GM12878 (cell line): ENCODE measurements at regions not wholly inside any gene's neighbourhood (a gene's known extent, or its start where the extent isn't known, plus 50 kb on each side); places are given as distances from the start of the nearest gene placed in this dataset.

Experiments used
- ATAC-seq: fragments of 200-7000 bp; cut with Tn5 transposase; 3 replicates; pipeline ENCODE4 v1.9.1; 2020; ENCODE audit warnings: mild to moderate bottlenecking, moderate library complexity
- BruUV-seq: library from RNA; stranded (reverse); fragments of 400-500 nt; replicated peaks from 2 replicates; lab custom pipeline; 2021; lab: Mats Ljungman, UMichigan
- CTCF ChIA-PET: fragments of 300-600 bp; sonication (Branson Sonifier 250); formaldehyde crosslinking; extraction: SDS; loops from one replicate; lab custom pipeline; 2021; ENCODE audit warnings: inconsistent platforms; lab: Yijun Ruan, JAX
- POLR2A ChIA-PET: fragments of 350-600 bp; formaldehyde crosslinking; extraction: SDS; loops from one replicate; lab custom pipeline; 2021; ENCODE audit warnings: inconsistent platforms; lab: Charles Lee
- RAD21 ChIA-PET: fragments of 300-600 bp; sonication (Branson Sonifier 250); formaldehyde crosslinking; loops from one replicate; lab custom pipeline; 2023; ENCODE audit warnings: antibody characterized with exemption; ENCODE audit not compliant: unreplicated experiment; lab: Charles Lee
- SMC1A ChIA-PET: fragments of 300-600 bp; sonication (Branson Sonifier 250); formaldehyde crosslinking; loops from one replicate; lab custom pipeline; 2023; ENCODE audit not compliant: unreplicated experiment, uncharacterized antibody; lab: Charles Lee
- DNase-seq: peaks from one replicate; pipeline ENCODE4 v3.0.0-alpha.2; 2011; ENCODE audit warnings: low read depth, low spot score
- FAIRE-seq: peaks from 3 replicates; lab custom pipeline; 2011; peaks lifted over from hg19 to GRCh38; lab: Jason Lieb, UNC
- H2AFZ ChIP-seq: 2 replicates; pipeline ENCODE4 v1.6.0; 2011; ENCODE audit warnings: low read depth, low read length, control low read depth; ENCODE audit not compliant: control insufficient read depth
- H3K27ac ChIP-seq: 2 replicates; pipeline ENCODE4 v1.5.1; 2011; ENCODE audit warnings: control low read depth; ENCODE audit not compliant: control insufficient read depth, insufficient read depth
- H3K27me3 ChIP-seq, 2 experiments: replicated peaks in 1 of 2; 2 replicates each; pipeline versions ENCODE4 v1.6.0 to v1.6.1; 2011; ENCODE audit warnings: low read length in 1 of 2; ENCODE audit not compliant: control insufficient read depth in 2 of 2, insufficient read depth in 2 of 2
- H3K36me3 ChIP-seq, 2 experiments: 2 replicates each; pipeline ENCODE4 v1.5.1; 2011; ENCODE audit warnings: low read length in 1 of 2; ENCODE audit not compliant: control insufficient read depth in 2 of 2, insufficient read depth in 2 of 2
- H3K4me1 ChIP-seq: 2 replicates; pipeline ENCODE4 v1.6.1; 2011; ENCODE audit warnings: mild to moderate bottlenecking, low read length, moderate library complexity, mixed read lengths; ENCODE audit not compliant: control insufficient read depth, insufficient read depth
- H3K4me2 ChIP-seq: 2 replicates; pipeline ENCODE4 v1.6.0; 2011; ENCODE audit warnings: control low read depth; ENCODE audit not compliant: control insufficient read depth, insufficient read depth
- H3K4me3 ChIP-seq: fragments of 200-600 bp; sonication (generic); 2 replicates; pipeline ENCODE4 v1.5.1; 2016
- H3K79me2 ChIP-seq: 2 replicates; pipeline ENCODE4 v1.6.0; 2011; ENCODE audit warnings: low read length; ENCODE audit not compliant: control insufficient read depth, insufficient read depth
- H3K9ac ChIP-seq: 2 replicates; pipeline ENCODE4 v1.8.0; 2011; ENCODE audit warnings: low read length, control low read depth, mixed read lengths; ENCODE audit not compliant: control insufficient read depth, insufficient read depth
- H3K9me3 ChIP-seq: replicated peaks from 3 replicates; pipeline ENCODE4 v1.5.1; 2011; ENCODE audit warnings: mild to moderate bottlenecking, low read length; ENCODE audit not compliant: control insufficient read depth, insufficient read depth
- H4K20me1 ChIP-seq: 2 replicates; pipeline ENCODE4 v1.6.0; 2011; ENCODE audit not compliant: control insufficient read depth, insufficient read depth
- BMI1 ChIP-seq: fragments of 450-650 bp; IDR thresholded peaks from 2 replicates; pipeline ENCODE4 v1.6.1; 2016; ENCODE audit warnings: mild to moderate bottlenecking, moderate library complexity, borderline replicate concordance
- CHD1 ChIP-seq: IDR thresholded peaks from 2 replicates; pipeline ENCODE4 v1.6.1; 2012; ENCODE audit warnings: low read depth, low read length, improper control_type of control experiment
- HDAC2 ChIP-seq: fragments of 200-600 bp; sonication (generic); IDR thresholded peaks from 2 replicates; pipeline ENCODE4 v1.6.1; 2017
- IKZF1 ChIP-seq: fragments of 450-650 bp; conservative IDR thresholded peaks from 2 replicates; pipeline ENCODE4 v1.6.1; 2017; ENCODE audit warnings: antibody characterized with exemption, mild to moderate bottlenecking
- IRF4 ChIP-seq: IDR thresholded peaks from 2 replicates; pipeline ENCODE4 v1.6.1; 2011; ENCODE audit warnings: low read depth, low read length
- JUNB ChIP-seq: IDR thresholded peaks from 2 replicates; pipeline ENCODE4 v1.6.1; 2016; ENCODE audit warnings: antibody characterized with exemption, mild to moderate bottlenecking
- MEF2A ChIP-seq: IDR thresholded peaks from 2 replicates; pipeline ENCODE4 v1.6.1; 2011; ENCODE audit warnings: low read depth, mild to moderate bottlenecking, low read length, moderate library complexity; ENCODE audit not compliant: insufficient read depth
- NFIC ChIP-seq: IDR thresholded peaks from 2 replicates; pipeline ENCODE4 v1.6.1; 2012; ENCODE audit warnings: low read depth, mild to moderate bottlenecking, inconsistent platforms, low read length, moderate library complexity
- RUNX3 ChIP-seq: IDR thresholded peaks from 2 replicates; pipeline ENCODE4 v1.6.1; 2012; ENCODE audit warnings: low read length, inconsistent platforms
- STAT1 ChIP-seq: fragments of 450-650 bp; conservative IDR thresholded peaks from 2 replicates; pipeline ENCODE4 v1.6.1; 2014; ENCODE audit warnings: antibody characterized with exemption, mild to moderate bottlenecking
- TCF7 ChIP-seq: IDR thresholded peaks from 2 replicates; pipeline ENCODE4 v1.6.1; 2014; ENCODE audit warnings: antibody characterized with exemption, borderline replicate concordance
- WRNIP1 ChIP-seq: IDR thresholded peaks from 2 replicates; pipeline ENCODE4 v1.6.1; 2011; ENCODE audit warnings: low read depth, low read length, improper control_type of control experiment, borderline replicate concordance
- YBX1 ChIP-seq: fragments of 450-650 bp; IDR thresholded peaks from 2 replicates; pipeline ENCODE4 v1.6.1; 2016; ENCODE audit warnings: antibody characterized with exemption
- ZNF207 ChIP-seq: fragments of 450-650 bp; IDR thresholded peaks from 2 replicates; pipeline ENCODE4 v1.6.1; 2014; ENCODE audit warnings: antibody characterized with exemption, mild to moderate bottlenecking, borderline replicate concordance
- ZNF384 ChIP-seq: IDR thresholded peaks from 2 replicates; pipeline ENCODE4 v1.6.1; 2012; ENCODE audit warnings: low read depth, mild to moderate bottlenecking, low read length, improper control_type of control experiment, borderline replicate concordance
- ZSCAN29 ChIP-seq: fragments of 450-650 bp; IDR thresholded peaks from 2 replicates; pipeline ENCODE4 v1.6.1; 2017; ENCODE audit warnings: mild to moderate bottlenecking, moderate library complexity
- WGBS: methylation state at CpG from one replicate; pipeline ENCODE4 v1.1.6; 2016; ENCODE audit warnings: low lambda C conversion rate; ENCODE audit not compliant: insufficient replicate concordance, insufficient coverage; ENCODE audit errors: missing lambda C conversion rate; 5-methylcytosine and 5-hydroxymethylcytosine counted together
- in situ Hi-C: fragments of 300-500 bp; cut with MboI; formaldehyde crosslinking; loops from 9 replicates; pipeline ENCODE4 v1.14.3; 2018; ENCODE audit warnings: mixed read lengths
- intact Hi-C: fragments of 100-400 bp; cut with micrococcal nuclease; formaldehyde crosslinking; loops from one replicate; pipeline ENCODE4 v1.14.2; 2022; ENCODE audit not compliant: unreplicated experiment
- TF ChIP-seq, protein P1 (sequence below): fragments of 450-650 bp; formaldehyde crosslinking; IDR thresholded peaks from 2 replicates; pipeline ENCODE4 v1.4.0; 2022; ENCODE audit warnings: mild to moderate bottlenecking, moderate library complexity
- TF ChIP-seq, protein P2 (sequence below): fragments of 450-650 bp; conservative IDR thresholded peaks from 2 replicates; pipeline ENCODE4 v1.6.1; 2017; ENCODE audit warnings: mild to moderate bottlenecking, moderate library complexity

DNA sequence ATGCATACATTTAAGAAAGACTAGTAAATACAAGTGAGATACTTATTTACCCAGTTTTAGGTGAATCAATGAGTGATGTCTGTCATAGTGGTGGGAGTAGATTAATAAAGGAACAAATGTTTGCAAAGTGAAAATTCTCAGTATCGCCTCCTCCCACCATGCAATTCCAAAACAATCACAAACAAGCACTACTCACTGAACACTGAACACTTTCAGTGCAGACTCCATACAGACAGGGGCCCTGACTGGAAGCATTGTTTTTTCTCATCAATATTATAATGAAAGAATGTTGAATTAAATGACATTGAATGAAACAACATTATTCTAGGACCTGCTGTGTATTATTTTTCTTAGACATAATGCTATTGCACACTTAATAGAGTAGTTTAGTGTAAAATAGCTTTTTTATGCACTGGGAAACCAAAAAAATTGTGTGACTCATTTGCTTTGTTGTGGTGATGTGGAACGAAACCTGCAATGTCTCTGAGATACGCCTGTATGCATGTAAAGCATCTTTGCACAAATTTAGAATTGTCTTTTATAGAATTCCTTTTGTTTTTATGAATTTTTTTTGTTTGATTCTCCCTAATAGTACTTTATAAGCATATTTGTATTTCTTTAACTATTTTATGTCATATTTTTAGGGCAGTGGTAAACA is 317.5 kb downstream of the UTRN start:
- Histone ChIP-seq H3K9me3 (no peaks in the 10 kb centered on the region), H3K4me1 (no peaks in the 10 kb centered on the region), H2AFZ (no peak overlapping the region), H3K36me3 (no peaks in the 10 kb centered on the region), H3K79me2 (no peaks in the 10 kb centered on the region), H3K27ac (no peak overlapping the region), H3K4me2 (no peak overlapping the region), H3K4me3 (no peak overlapping the region), H4K20me1 (no peaks in the 10 kb centered on the region), H3K9ac (no peak overlapping the region), H3K27me3 (no peaks in the 10 kb centered on the region)
- SMC1A ChIA-PET, result interaction anchor here (1.0 kb wide), 1 partner anchor 17 kb away, joined by 3 read pairs; no protein-coding TSS in a partner anchor
- intact Hi-C loops, result no loop called here
- TF ChIP-seq, protein P1, sequence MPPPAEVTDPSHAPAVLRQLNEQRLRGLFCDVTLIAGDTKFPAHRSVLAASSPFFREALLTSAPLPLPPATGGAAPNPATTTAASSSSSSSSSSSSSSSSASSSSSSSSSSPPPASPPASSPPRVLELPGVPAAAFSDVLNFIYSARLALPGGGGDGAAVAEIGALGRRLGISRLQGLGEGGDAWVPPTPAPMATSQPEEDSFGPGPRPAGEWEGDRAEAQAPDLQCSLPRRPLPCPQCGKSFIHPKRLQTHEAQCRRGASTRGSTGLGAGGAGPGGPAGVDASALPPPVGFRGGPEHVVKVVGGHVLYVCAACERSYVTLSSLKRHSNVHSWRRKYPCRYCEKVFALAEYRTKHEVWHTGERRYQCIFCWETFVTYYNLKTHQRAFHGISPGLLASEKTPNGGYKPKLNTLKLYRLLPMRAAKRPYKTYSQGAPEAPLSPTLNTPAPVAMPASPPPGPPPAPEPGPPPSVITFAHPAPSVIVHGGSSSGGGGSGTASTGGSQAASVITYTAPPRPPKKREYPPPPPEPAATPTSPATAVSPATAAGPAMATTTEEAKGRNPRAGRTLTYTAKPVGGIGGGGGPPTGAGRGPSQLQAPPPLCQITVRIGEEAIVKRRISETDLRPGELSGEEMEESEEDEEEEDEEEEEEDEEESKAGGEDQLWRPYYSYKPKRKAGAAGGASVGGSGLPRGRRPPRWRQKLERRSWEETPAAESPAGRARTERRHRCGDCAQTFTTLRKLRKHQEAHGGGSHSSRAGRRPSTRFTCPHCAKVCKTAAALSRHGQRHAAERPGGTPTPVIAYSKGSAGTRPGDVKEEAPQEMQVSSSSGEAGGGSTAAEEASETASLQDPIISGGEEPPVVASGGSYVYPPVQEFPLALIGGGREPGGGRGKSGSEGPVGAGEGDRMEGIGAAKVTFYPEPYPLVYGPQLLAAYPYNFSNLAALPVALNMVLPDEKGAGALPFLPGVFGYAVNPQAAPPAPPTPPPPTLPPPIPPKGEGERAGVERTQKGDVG (CRISPR knock-in tag), result no peak
- TF ChIP-seq WRNIP1, result no peak
- TF ChIP-seq HDAC2, result no peak
- peak; percentile 57 for TF ChIP-seq RUNX3
- TF ChIP-seq TCF7, result peak; percentile 75; the same call in 1 of the 2 replicates
- no peak for TF ChIP-seq BMI1
- no peak for TF ChIP-seq YBX1
- 0 out of 2 replicates have a peak, but pooled peaks have one; percentile 9 for TF ChIP-seq JUNB
- TF ChIP-seq, protein P2, sequence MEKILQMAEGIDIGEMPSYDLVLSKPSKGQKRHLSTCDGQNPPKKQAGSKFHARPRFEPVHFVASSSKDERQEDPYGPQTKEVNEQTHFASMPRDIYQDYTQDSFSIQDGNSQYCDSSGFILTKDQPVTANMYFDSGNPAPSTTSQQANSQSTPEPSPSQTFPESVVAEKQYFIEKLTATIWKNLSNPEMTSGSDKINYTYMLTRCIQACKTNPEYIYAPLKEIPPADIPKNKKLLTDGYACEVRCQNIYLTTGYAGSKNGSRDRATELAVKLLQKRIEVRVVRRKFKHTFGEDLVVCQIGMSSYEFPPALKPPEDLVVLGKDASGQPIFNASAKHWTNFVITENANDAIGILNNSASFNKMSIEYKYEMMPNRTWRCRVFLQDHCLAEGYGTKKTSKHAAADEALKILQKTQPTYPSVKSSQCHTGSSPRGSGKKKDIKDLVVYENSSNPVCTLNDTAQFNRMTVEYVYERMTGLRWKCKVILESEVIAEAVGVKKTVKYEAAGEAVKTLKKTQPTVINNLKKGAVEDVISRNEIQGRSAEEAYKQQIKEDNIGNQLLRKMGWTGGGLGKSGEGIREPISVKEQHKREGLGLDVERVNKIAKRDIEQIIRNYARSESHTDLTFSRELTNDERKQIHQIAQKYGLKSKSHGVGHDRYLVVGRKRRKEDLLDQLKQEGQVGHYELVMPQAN, result no peak
- TF ChIP-seq STAT1, result no peak
- no peak for TF ChIP-seq ZSCAN29
- TF ChIP-seq IKZF1, result no peak
- no peak for TF ChIP-seq ZNF207
- no peak for TF ChIP-seq IRF4
- TF ChIP-seq NFIC, result no peak
- no peak for TF ChIP-seq CHD1
- no peak for TF ChIP-seq MEF2A
- no peak for TF ChIP-seq ZNF384
- 85% methylated on average over 3 of the region's 3 CpGs for WGBS
- in situ Hi-C loops, result no loop called here
- CTCF ChIA-PET, result interaction anchor here (0.7 to 1.3 kb wide), 2 partner anchors 16 to 394 kb away, joined by 3 to 4 read pairs; no protein-coding TSS in a partner anchor
- FAIRE-seq (no peak), DNase-seq (no peak), ATAC-seq (no peak)
- POLR2A ChIA-PET, result no interaction called here
- RAD21 ChIA-PET, result no interaction called here
- no TSS peak for BruUV-seq
